NT2/D1 (cell line): ENCODE measurements at regions not wholly inside any gene's neighbourhood (a gene's known extent, or its start where the extent isn't known, plus 50 kb on each side); places are given as distances from the start of the nearest gene placed in this dataset.

Source experiments
- SUZ12 ChIP-seq: IDR thresholded peaks from 2 replicates; pipeline ENCODE4 v1.6.1; 2011; ENCODE audit not compliant: insufficient read length, insufficient read depth; ENCODE audit errors: extremely low read depth
- YY1 ChIP-seq: IDR thresholded peaks from 2 replicates; pipeline ENCODE4 v1.6.1; 2011; ENCODE audit not compliant: insufficient read length, insufficient read depth
- ZNF274 ChIP-seq: IDR thresholded peaks from 2 replicates; pipeline ENCODE4 v1.6.1; 2011; ENCODE audit warnings: mild to moderate bottlenecking, low read depth, low read length

DNA sequence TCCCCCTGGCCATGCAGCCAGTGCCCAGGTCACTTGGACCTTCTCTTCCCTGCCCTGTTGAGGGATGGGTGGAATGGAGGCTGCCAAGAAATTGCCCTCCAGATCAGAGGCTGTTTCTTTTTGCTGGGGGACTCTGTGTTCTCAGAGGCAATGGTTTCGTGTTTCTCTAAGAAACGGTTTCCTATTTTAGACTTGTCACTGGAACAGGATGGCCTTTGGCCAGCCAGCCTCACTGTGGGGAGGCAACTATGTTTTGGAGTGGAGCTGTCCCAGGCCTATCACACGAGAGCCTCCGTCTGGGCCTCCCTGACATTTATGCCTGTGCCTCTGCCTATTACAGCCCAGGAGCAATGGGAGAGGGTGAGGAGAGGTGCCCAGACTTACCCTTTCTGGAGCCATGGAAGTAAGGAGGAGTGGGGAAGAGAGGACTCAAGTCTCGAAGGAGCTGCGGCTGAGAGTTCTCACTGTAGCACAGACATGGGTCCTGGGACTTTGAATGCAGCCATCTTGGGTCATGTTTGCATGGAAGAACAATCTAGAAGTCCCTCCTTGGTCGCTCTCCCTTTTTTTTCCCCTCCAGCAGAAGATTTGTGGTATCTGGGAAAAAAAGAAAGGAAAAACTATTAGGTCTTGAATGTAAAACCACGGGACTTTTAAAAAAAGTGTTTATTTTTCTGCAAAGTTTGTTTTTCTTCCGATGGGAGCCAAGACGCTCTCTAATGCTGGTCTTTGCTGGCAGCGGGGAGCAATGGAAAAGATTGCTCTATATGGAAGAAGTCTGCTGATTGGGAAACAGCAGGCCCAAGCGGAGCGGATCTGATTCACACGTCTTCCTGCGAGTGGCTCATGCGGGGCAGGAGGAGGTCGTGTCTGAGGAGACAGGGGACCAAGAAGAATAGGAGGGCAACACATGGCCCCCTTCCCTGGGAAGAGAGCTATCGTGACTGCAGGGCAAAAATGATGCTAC, 219.2 kb downstream of the FOXD2 start:
- no peak for TF ChIP-seq ZNF274
- no peak for TF ChIP-seq YY1
- TF ChIP-seq SUZ12 = no peak
